AG09309 (cell line): ENCODE measurements at regions not wholly inside any gene's neighbourhood (a gene's known extent, or its start where the extent isn't known, plus 50 kb on each side); places are given as distances from the start of the nearest gene placed in this dataset.
"Not testable (repeated sequence)": the region's sequence is repeated elsewhere in the genome, so short reads cannot be mapped to it uniquely, and the experiment has no call there.

ENCODE experiments used
- DNase-seq: peaks from one replicate; pipeline ENCODE4 v3.0.0-alpha.2; 2010; ENCODE audit warnings: low read depth
- H3K4me3 ChIP-seq: 2 replicates; pipeline ENCODE4 v1.5.1; 2011; ENCODE audit warnings: mild to moderate bottlenecking, low read depth, low read length, moderate library complexity; ENCODE audit not compliant: control insufficient read depth
- CTCF ChIP-seq: IDR thresholded peaks from 2 replicates; pipeline ENCODE4 v1.5.1; 2011; ENCODE audit warnings: mild to moderate bottlenecking, low read depth, low read length, inconsistent platforms; ENCODE audit not compliant: insufficient read depth, control insufficient read depth; ENCODE audit errors: missing control alignments

DNA sequence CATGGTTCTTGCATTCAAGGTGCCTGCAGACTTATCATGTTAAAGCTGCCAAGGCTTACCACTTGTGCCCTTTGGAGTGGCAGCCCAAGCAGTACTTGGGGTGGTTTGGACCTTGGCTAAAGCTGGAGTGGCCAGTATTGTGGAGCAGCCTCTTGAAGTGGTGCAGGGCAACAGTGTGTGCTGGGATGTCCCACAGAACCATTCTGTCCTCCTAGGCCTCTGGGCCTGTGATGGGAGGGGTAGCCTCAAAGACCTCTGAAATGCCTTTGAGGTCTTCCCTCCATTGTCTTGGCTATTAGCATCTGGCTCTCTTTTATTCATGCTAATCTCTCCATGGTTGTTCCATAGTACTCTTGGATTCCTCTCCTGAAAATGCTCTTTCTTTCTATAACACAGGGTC is 78.2 kb upstream of the SLC24A4 start:
- H3K4me3 ChIP-seq: no peak overlapping the region
- TF ChIP-seq CTCF: no peak
- no peak for DNase-seq

DNA sequence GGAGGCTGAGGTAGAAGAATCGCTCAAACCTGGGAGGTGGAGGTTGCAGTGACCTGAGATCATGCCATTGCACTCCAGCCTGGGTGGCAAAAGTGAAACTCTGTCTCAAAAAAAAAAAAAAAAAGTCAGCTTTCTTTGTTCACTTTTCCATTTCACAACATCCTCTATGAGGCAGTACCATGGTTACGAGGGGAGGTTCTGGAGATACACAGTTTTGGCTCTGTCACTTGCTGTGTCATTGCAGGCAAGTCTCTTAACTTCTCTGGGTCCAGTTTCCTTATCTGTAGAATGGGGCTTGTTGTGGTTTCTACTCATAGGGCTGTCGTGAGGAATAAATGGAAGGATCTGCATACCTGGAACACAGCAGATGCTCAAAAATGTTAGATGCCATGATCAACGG is 75.6 kb upstream of the SLC24A4 start:
- TF ChIP-seq CTCF: no peak
- no peak for DNase-seq

DNA sequence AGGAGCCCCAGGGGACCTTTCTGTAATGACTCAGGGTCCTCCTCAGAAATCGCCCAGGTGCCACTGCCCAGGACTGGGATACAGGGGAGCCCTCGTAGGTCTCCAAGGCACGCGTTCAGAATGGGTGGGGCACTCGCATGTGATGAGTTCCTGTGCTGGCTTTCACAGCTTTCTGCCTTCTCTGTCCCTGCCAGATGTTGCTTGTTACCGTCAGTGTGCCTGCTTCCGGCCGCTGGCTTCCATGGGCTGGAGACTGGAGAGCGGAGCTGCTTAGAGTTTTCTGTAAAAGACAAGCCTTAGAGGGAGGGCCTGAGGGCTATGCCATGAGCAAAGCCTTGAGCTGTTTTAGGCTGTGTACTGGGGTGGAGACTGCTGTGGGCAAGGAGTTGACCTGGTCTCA is 75.0 kb upstream of the SLC24A4 start:
- no peak overlapping the region for H3K4me3 ChIP-seq
- TF ChIP-seq CTCF: no peak
- no peak for DNase-seq

More for the DNA sequence above, 75.6 kb upstream of the SLC24A4 start:
- no peak overlapping the region for H3K4me3 ChIP-seq

DNA sequence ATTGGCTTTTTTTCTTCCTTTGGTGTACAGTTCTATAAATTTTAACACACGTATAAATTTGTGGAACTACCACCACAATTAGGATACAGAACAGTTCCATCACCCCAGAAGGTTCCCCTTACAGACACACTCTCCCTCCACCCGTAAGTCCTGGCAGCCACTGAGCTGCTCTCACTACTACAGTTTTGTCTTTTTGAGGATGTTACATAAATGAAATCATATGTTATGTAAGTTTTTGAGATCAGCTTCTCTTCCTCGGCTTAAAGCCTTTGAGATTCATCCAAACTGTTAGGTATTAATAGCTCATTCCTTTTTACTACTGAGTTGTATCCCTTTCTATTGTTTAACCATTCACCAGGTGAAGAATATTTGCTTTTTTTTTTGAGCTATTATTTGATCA is 74.3 kb upstream of the SLC24A4 start:
- TF ChIP-seq CTCF: no peak
- no peak for DNase-seq
- no peak overlapping the region for H3K4me3 ChIP-seq

DNA sequence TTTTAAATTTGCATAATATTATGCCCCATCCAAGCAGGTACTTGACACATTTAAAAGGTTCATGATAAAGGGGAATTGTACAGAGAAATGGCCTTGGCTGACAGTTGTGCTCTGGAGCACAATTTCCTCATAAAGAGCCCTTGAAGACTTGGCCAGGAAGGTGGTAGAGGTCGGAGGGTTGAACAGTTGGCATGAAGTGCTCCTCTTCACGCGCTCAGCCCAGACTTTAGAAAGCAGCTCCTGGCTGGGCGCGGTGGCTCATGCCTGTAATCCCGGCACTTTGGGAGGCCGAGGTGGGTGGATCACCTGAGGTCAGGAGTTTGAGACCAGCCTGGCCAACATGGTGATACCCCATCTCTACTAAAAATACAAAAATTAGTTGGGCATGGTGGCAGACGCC is 72.6 kb upstream of the SLC24A4 start:
- DNase-seq, H3K4me3 ChIP-seq: not testable (repeated sequence)

DNA sequence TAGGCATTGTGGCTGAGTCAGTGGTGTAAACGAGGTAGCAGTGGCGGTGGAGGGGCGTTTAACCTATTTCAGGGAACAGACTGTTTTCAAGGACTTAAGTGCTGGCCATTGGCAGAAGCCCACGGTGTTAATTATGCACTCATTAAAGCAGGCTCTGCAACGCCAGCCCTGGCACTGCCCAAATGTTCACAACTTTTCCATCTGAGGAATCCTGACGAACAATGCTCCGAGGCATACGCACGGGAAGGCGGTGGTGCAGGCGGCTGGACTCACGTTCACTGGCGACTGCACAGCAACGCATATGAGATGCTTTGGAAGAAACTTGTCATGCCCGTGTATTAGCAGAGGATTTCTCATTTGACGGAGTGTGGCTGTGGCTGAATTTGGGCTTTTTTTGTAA is 70.6 kb upstream of the SLC24A4 start:
- H3K4me3 ChIP-seq: no peak overlapping the region
- TF ChIP-seq CTCF: no peak
- no peak for DNase-seq

- no peak for DNase-seq
- no peak overlapping the region for H3K4me3 ChIP-seq
- TF ChIP-seq CTCF: no peak
Measured at GRCh38 chr14:92253381-92253894, 69.5 kb upstream of the SLC24A4 start.
